Panc1 (cell line): ENCODE measurements at regions not wholly inside any gene's neighbourhood (a gene's known extent, or its start where the extent isn't known, plus 50 kb on each side); places are given as distances from the start of the nearest gene placed in this dataset.

Experiments
- POLR2AphosphoS5 ChIP-seq: IDR thresholded peaks from 2 replicates; pipeline ENCODE4 v1.6.1; 2012; ENCODE audit warnings: mild to moderate bottlenecking, low read depth, low read length, moderate library complexity
- TCF7L2 ChIP-seq: IDR thresholded peaks from 2 replicates; pipeline ENCODE4 v1.6.1; 2011; ENCODE audit warnings: mild to moderate bottlenecking, low read depth, low read length, inconsistent platforms
- TF ChIP-seq, protein P1 (sequence below): fragments of 450-650 bp; IDR thresholded peaks from 2 replicates; pipeline ENCODE4 v1.5.1; 2017; ENCODE audit warnings: mild to moderate bottlenecking
- TF ChIP-seq, protein P2 (sequence below), 2 experiments: IDR thresholded peaks; 2 replicates each; pipeline ENCODE4 v1.6.1; 2011 to 2012; ENCODE audit warnings: low read depth in 2 of 2, control low read depth in 1 of 2, low read length in 1 of 2, mild to moderate bottlenecking in 1 of 2, moderate library complexity in 1 of 2; ENCODE audit not compliant: insufficient read depth in 1 of 2

DNA sequence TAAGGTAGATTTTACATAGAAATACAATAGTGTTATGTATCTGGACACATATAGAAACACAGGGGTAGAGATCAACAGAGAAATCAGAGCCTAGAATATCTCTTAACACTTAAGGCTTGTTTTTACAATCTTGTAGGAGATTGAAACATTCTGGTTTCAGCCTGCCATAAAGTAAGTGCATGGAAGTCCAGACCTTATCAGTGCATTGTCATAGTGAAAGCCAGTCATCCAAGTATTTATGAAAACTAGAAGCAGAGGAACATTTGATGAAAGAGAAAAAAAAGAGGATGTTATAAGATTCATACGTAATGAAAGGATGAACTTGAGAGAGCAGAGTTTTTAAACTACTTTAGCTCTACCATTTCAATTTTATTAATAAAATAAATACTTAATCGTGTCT is 194.3 kb upstream of the TRPC7 start:
- TF ChIP-seq, protein P1, sequence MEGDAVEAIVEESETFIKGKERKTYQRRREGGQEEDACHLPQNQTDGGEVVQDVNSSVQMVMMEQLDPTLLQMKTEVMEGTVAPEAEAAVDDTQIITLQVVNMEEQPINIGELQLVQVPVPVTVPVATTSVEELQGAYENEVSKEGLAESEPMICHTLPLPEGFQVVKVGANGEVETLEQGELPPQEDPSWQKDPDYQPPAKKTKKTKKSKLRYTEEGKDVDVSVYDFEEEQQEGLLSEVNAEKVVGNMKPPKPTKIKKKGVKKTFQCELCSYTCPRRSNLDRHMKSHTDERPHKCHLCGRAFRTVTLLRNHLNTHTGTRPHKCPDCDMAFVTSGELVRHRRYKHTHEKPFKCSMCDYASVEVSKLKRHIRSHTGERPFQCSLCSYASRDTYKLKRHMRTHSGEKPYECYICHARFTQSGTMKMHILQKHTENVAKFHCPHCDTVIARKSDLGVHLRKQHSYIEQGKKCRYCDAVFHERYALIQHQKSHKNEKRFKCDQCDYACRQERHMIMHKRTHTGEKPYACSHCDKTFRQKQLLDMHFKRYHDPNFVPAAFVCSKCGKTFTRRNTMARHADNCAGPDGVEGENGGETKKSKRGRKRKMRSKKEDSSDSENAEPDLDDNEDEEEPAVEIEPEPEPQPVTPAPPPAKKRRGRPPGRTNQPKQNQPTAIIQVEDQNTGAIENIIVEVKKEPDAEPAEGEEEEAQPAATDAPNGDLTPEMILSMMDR = no peak
- TF ChIP-seq, protein P2, sequence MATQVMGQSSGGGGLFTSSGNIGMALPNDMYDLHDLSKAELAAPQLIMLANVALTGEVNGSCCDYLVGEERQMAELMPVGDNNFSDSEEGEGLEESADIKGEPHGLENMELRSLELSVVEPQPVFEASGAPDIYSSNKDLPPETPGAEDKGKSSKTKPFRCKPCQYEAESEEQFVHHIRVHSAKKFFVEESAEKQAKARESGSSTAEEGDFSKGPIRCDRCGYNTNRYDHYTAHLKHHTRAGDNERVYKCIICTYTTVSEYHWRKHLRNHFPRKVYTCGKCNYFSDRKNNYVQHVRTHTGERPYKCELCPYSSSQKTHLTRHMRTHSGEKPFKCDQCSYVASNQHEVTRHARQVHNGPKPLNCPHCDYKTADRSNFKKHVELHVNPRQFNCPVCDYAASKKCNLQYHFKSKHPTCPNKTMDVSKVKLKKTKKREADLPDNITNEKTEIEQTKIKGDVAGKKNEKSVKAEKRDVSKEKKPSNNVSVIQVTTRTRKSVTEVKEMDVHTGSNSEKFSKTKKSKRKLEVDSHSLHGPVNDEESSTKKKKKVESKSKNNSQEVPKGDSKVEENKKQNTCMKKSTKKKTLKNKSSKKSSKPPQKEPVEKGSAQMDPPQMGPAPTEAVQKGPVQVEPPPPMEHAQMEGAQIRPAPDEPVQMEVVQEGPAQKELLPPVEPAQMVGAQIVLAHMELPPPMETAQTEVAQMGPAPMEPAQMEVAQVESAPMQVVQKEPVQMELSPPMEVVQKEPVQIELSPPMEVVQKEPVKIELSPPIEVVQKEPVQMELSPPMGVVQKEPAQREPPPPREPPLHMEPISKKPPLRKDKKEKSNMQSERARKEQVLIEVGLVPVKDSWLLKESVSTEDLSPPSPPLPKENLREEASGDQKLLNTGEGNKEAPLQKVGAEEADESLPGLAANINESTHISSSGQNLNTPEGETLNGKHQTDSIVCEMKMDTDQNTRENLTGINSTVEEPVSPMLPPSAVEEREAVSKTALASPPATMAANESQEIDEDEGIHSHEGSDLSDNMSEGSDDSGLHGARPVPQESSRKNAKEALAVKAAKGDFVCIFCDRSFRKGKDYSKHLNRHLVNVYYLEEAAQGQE (IDR thresholded peaks at IDR 0.05; ENCODE audit: insufficient read depth in 1 of 2, low read depth in 2 of 2, low read length in 1 of 2) = no peak
- TF ChIP-seq POLR2AphosphoS5 (no peak), TCF7L2 (no peak)
